A549 (cell line): ENCODE measurements at regions not wholly inside any gene's neighbourhood (a gene's known extent, or its start where the extent isn't known, plus 50 kb on each side); places are given as distances from the start of the nearest gene placed in this dataset.

ENCODE experiments used
- ATAC-seq, 2 experiments: fragments of 200-7000 bp in 1 of 2; fragments of >200 bp in 1 of 2; cut with Nextera tagmentation in 1 of 2; cut with Tn5 transposase in 1 of 2; 3 replicates each; pipeline versions ENCODE4 v1.8.0 to v1.9.1; 2018 to 2020; ENCODE audit warnings: mild to moderate bottlenecking in 1 of 2, moderate library complexity in 1 of 2
- CTCF ChIA-PET: fragments of 300-600 bp; sonication (Branson Sonifier 250); formaldehyde crosslinking; extraction: SDS; loops from one replicate; lab custom pipeline; 2021; ENCODE audit warnings: antibody characterized with exemption, inconsistent platforms; lab: Yijun Ruan, JAX
- POLR2A ChIA-PET: fragments of 350-600 bp; formaldehyde crosslinking; extraction: SDS; loops from one replicate; lab custom pipeline; 2021; ENCODE audit warnings: antibody characterized with exemption, inconsistent platforms; lab: Yijun Ruan, JAX
- DNase-seq, 2 experiments: peaks; one replicate each; pipeline versions ENCODE4 v3.0.0 to v3.0.0-alpha.2; 2011 to 2016; ENCODE audit warnings: low read depth in 1 of 2, low spot score in 1 of 2
- FAIRE-seq: peaks from 2 replicates; lab custom pipeline; 2011; peaks lifted over from hg19 to GRCh38; lab: Jason Lieb, UNC
- H3K27ac ChIP-seq, 2 experiments: fragments of >200 bp; sonication (Bioruptor Twin); formaldehyde crosslinking; 3 replicates each; pipeline ENCODE4 v1.5.1; 2016 to 2017
- H3K4me1 ChIP-seq: fragments of >200 bp; sonication (Bioruptor Twin); formaldehyde crosslinking; 3 replicates; pipeline ENCODE4 v1.6.1; 2016
- H3K4me2 ChIP-seq: fragments of >200 bp; sonication (Bioruptor Twin); formaldehyde crosslinking; 3 replicates; pipeline ENCODE4 v1.6.1; 2016
- H3K4me3 ChIP-seq: fragments of >200 bp; sonication (Bioruptor Twin); formaldehyde crosslinking; 3 replicates; pipeline ENCODE4 v1.5.1; 2016
- H3K9me3 ChIP-seq: fragments of >200 bp; sonication (Bioruptor Twin); formaldehyde crosslinking; 3 replicates; pipeline ENCODE4 v1.6.1; 2016
- BCL3 ChIP-seq: fragments of >200 bp; sonication (Bioruptor Twin); formaldehyde crosslinking; IDR thresholded peaks from 3 replicates; pipeline ENCODE4 v1.6.1; 2016
- BHLHE40 ChIP-seq: IDR thresholded peaks from 2 replicates; pipeline ENCODE4 v1.6.1; 2012; ENCODE audit warnings: low read depth, low read length, inconsistent platforms
- EHMT2 ChIP-seq: fragments of 200-600 bp; sonication (generic); IDR thresholded peaks from 2 replicates; pipeline ENCODE4 v1.6.1; 2016; ENCODE audit warnings: antibody characterized with exemption, low read depth, mild to moderate bottlenecking, moderate library complexity
- ELK1 ChIP-seq: fragments of 150-350 bp; IDR thresholded peaks from 2 replicates; pipeline ENCODE4 v1.6.1; 2014; ENCODE audit warnings: low read depth, mild to moderate bottlenecking, low read length
- ESRRA ChIP-seq: fragments of 150-350 bp; IDR thresholded peaks from 2 replicates; pipeline ENCODE4 v1.6.1; 2014; ENCODE audit warnings: mild to moderate bottlenecking, low read length, borderline replicate concordance
- GATA3 ChIP-seq: IDR thresholded peaks from 2 replicates; pipeline ENCODE4 v1.6.1; 2012; ENCODE audit warnings: borderline replicate concordance
- HMGXB4 ChIP-seq: fragments of 250-450 bp; sonication (Bioruptor Pico); IDR thresholded peaks from 2 replicates; pipeline ENCODE4 v1.5.0; 2021; ENCODE audit warnings: mild to moderate bottlenecking, moderate library complexity, borderline replicate concordance
- HOXB5 ChIP-seq: fragments of 250-450 bp; sonication (Bioruptor Pico); IDR thresholded peaks from 2 replicates; pipeline ENCODE4 v1.5.0; 2020; ENCODE audit warnings: mild to moderate bottlenecking, moderate library complexity
- JUN ChIP-seq, 2 experiments: fragments of >200 bp; sonication (Bioruptor Twin); formaldehyde crosslinking; IDR thresholded peaks; 2 replicates in 1 of 2; 3 replicates in 1 of 2; pipeline ENCODE4 v1.6.1; 2016 to 2017
- JUNB ChIP-seq: fragments of >200 bp; sonication (Bioruptor Twin); formaldehyde crosslinking; IDR thresholded peaks from 2 replicates; pipeline ENCODE4 v1.6.1; 2016
- KDM1A ChIP-seq: fragments of 200-600 bp; sonication (generic); IDR thresholded peaks from 2 replicates; pipeline ENCODE4 v1.6.1; 2016; ENCODE audit warnings: low read depth, mild to moderate bottlenecking
- KDM5A ChIP-seq: fragments of 200-600 bp; sonication (generic); IDR thresholded peaks from 2 replicates; pipeline ENCODE4 v1.6.1; 2016; ENCODE audit warnings: antibody characterized with exemption, mild to moderate bottlenecking
- MAX ChIP-seq: IDR thresholded peaks from 2 replicates; pipeline ENCODE4 v1.6.1; 2012
- MAZ ChIP-seq: fragments of 150-350 bp; IDR thresholded peaks from 2 replicates; pipeline ENCODE4 v1.6.1; 2014; ENCODE audit warnings: antibody characterized with exemption, low read depth, low read length, borderline replicate concordance
- NR3C1 ChIP-seq: fragments of >200 bp; sonication (Bioruptor Twin); formaldehyde crosslinking; IDR thresholded peaks from 3 replicates; pipeline ENCODE4 v1.6.1; 2017
- PHF8 ChIP-seq: fragments of 200-600 bp; sonication (generic); IDR thresholded peaks from 2 replicates; pipeline ENCODE4 v1.6.1; 2016; ENCODE audit warnings: low read depth, mild to moderate bottlenecking, antibody characterized with exemption, moderate library complexity, borderline replicate concordance
- REST ChIP-seq: fragments of 200-600 bp; sonication (generic); IDR thresholded peaks from 2 replicates; pipeline ENCODE4 v1.6.1; 2016; ENCODE audit warnings: antibody characterized with exemption, mild to moderate bottlenecking, moderate library complexity
- RNF2 ChIP-seq: fragments of 200-600 bp; sonication (generic); IDR thresholded peaks from 2 replicates; pipeline ENCODE4 v1.6.1; 2016; ENCODE audit warnings: low read depth, mild to moderate bottlenecking, antibody characterized with exemption, moderate library complexity, borderline replicate concordance
- ZFP36 ChIP-seq: fragments of 450-650 bp; IDR thresholded peaks from 2 replicates; pipeline ENCODE4 v1.6.1; 2014; ENCODE audit warnings: borderline replicate concordance; ENCODE audit not compliant: partially characterized antibody
- WGBS: methylation state at CpG from one replicate; pipeline ENCODE4 v1.1.6; 2017; ENCODE audit errors: missing lambda C conversion rate; 5-methylcytosine and 5-hydroxymethylcytosine counted together

- FAIRE-seq, result no peak
- no peak for DNase-seq
- ChIA-PET CTCF (interaction anchor here (0.6 to 1.1 kb wide), 4 partner anchors 11 to 1455 kb away, joined by 3 read pairs; no protein-coding TSS in a partner anchor), POLR2A (no interaction called here)
- Histone ChIP-seq H3K9me3 (no peaks in the 10 kb centered on the region), H3K4me3 (no peak overlapping the region), H3K4me1 (peaks cover 12% of the 10 kb centered on the region), H3K27ac (no peak overlapping the region), H3K4me2 (no peak overlapping the region)
- TF ChIP-seq MAZ, result no peak
- no peak for TF ChIP-seq REST
- no peak for TF ChIP-seq PHF8
- TF ChIP-seq ZFP36, result no peak
- no peak for TF ChIP-seq JUNB
- no peak for TF ChIP-seq NR3C1
- no peak for TF ChIP-seq MAX
- TF ChIP-seq ESRRA, result no peak
- no peak for TF ChIP-seq BHLHE40
- no peak for TF ChIP-seq KDM1A
- TF ChIP-seq GATA3, result no peak
- no peak for TF ChIP-seq KDM5A
- no peak for TF ChIP-seq ELK1
- ATAC-seq, result no peak
These were observed 82.0 kb upstream of the AKIRIN2 start for GRCh38 chr6:87784051-87784450.

- Histone ChIP-seq H3K9me3 (no peaks in the 10 kb centered on the region), H3K27ac (no peak overlapping the region), H3K4me1 (no peaks in the 10 kb centered on the region), H3K4me2 (no peak overlapping the region), H3K4me3 (no peak overlapping the region)
- CTCF ChIA-PET, result no interaction called here
- FAIRE-seq (no peak), ATAC-seq (no peak), DNase-seq (no peak)
- whole genome bisulfite sequencing, result 83% methylated on average over 2 of the region's 2 CpGs
- no peak for TF ChIP-seq MAZ
- TF ChIP-seq HOXB5 (CRISPR knock-in tag), result no peak
- no peak for TF ChIP-seq KDM5A
- no peak for TF ChIP-seq HMGXB4 (CRISPR knock-in tag)
- TF ChIP-seq JUN (IDR thresholded peaks at IDR 0.05), result no peak
- no peak for TF ChIP-seq EHMT2
- no peak for TF ChIP-seq BCL3
- no peak for TF ChIP-seq RNF2
- TF ChIP-seq ESRRA, result no peak
- POLR2A ChIA-PET, result no interaction called here
These were observed 77.5 kb upstream of the AKIRIN2 start for GRCh38 chr6:87779542-87779941.
